ENCODE measurements at regions not wholly inside any gene's neighbourhood (a gene's known extent, or its start where the extent isn't known, plus 50 kb on each side); places are given as distances from the start of the nearest gene placed in this dataset.

DNA sequence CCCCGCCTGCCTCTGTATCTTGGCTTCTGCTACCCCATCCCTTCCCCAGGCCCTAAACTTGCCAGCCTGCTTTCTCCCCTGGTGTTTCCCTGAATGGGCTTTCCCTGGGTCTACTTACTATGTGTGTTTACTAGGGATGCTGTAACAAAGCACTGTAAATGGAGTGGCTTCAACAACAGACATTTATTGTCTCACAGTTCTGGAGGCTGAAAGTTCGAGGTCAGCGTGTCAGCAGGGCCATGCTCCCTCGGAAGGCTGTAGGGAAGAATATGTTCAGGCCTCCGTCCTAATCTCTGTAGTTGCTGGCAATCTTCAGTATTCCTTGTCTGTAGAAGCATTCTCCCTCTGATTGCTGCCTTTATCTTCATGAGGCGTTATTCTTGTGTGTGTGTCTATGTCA, 113.6 kb downstream of the DDX1 start:
- H3K36me3 ChIP-seq, result no peaks in the 10 kb centered on the region
- no peak for DNase-seq
- TF ChIP-seq, protein P1, sequence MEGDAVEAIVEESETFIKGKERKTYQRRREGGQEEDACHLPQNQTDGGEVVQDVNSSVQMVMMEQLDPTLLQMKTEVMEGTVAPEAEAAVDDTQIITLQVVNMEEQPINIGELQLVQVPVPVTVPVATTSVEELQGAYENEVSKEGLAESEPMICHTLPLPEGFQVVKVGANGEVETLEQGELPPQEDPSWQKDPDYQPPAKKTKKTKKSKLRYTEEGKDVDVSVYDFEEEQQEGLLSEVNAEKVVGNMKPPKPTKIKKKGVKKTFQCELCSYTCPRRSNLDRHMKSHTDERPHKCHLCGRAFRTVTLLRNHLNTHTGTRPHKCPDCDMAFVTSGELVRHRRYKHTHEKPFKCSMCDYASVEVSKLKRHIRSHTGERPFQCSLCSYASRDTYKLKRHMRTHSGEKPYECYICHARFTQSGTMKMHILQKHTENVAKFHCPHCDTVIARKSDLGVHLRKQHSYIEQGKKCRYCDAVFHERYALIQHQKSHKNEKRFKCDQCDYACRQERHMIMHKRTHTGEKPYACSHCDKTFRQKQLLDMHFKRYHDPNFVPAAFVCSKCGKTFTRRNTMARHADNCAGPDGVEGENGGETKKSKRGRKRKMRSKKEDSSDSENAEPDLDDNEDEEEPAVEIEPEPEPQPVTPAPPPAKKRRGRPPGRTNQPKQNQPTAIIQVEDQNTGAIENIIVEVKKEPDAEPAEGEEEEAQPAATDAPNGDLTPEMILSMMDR (IDR thresholded peaks at IDR 0.05), result no peak
- no peak for TF ChIP-seq POLR2A (IDR thresholded peaks at IDR 0.05)
- no peaks in the 10 kb centered on the region for H3K4me1 ChIP-seq
- no peak overlapping the region for H3K4me3 ChIP-seq
- H3K27me3 ChIP-seq, result no peaks in the 10 kb centered on the region
- intact Hi-C loops (cut with DNase I; ENCODE audit: low total_unique reads), result no loop called here
- no peak overlapping the region for H3K27ac ChIP-seq
- H3K9me3 ChIP-seq, result no peaks in the 10 kb centered on the region

DNA sequence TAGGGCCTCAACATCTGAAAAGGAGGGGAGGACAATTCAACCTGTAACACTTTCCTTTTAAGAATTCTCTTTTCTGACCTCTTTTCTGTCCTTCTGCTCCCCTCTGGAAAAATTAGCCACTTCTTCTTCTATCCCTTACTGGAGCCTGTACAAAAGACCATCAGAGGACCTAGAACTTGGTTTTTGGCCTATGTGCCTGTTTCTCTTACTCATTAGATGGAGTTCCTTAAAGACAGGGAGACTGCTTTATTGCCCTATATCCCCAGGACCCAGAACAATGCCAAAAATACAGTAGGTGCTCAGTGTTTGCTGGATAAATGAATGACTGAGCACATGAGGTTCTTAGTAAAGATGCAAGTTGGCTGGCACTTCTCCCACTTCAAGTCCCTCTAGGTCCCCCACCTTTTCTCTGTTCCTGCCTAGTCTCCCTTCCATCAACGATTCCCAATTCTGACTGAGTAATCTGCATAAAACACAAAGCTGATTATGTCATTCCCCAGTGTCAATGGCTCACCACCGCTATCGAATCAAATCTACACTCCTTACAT, 114.2 kb downstream of the DDX1 start:
- TF ChIP-seq POLR2A (IDR thresholded peaks at IDR 0.05), result no peak
- TF ChIP-seq, protein P1 (IDR thresholded peaks at IDR 0.05), result no peak
- no peak overlapping the region for H3K27ac ChIP-seq
- no peak overlapping the region for H3K4me3 ChIP-seq
- no peak for DNase-seq
- intact Hi-C loops (cut with DNase I; ENCODE audit: low total_unique reads), result no loop called here
- no peaks in the 10 kb centered on the region for H3K27me3 ChIP-seq
- no peaks in the 10 kb centered on the region for H3K9me3 ChIP-seq
- H3K4me1 ChIP-seq, result no peaks in the 10 kb centered on the region
- H3K36me3 ChIP-seq, result no peaks in the 10 kb centered on the region

DNA sequence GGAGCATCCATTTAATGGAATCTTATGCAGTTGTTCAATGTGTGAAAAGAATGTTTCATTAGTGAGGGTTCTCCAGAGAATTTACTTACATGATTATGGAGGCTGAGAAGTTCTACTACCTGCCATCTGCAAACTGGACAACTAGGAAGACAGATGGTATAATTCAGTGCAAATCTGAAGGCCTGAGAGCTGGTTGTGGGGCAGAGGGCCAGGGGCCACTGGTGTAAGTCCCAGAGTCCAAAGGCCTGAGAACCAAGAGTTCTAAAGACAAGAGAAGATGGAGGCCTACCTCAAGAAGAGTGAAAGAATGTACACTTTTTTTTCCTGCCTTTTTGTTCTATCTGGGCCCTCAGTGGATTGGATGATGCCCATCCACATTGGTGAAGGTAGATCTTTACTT, 114.8 kb downstream of the DDX1 start:
- DNase-seq, result no peak
- no peaks in the 10 kb centered on the region for H3K27me3 ChIP-seq
- intact Hi-C loops (cut with DNase I; ENCODE audit: low total_unique reads), result no loop called here
- no peak overlapping the region for H3K27ac ChIP-seq
- no peaks in the 10 kb centered on the region for H3K4me1 ChIP-seq
- TF ChIP-seq, protein P1 (IDR thresholded peaks at IDR 0.05), result no peak
- TF ChIP-seq POLR2A (IDR thresholded peaks at IDR 0.05), result no peak
- no peaks in the 10 kb centered on the region for H3K9me3 ChIP-seq
- H3K4me3 ChIP-seq, result no peak overlapping the region
- H3K36me3 ChIP-seq, result no peaks in the 10 kb centered on the region

DNA sequence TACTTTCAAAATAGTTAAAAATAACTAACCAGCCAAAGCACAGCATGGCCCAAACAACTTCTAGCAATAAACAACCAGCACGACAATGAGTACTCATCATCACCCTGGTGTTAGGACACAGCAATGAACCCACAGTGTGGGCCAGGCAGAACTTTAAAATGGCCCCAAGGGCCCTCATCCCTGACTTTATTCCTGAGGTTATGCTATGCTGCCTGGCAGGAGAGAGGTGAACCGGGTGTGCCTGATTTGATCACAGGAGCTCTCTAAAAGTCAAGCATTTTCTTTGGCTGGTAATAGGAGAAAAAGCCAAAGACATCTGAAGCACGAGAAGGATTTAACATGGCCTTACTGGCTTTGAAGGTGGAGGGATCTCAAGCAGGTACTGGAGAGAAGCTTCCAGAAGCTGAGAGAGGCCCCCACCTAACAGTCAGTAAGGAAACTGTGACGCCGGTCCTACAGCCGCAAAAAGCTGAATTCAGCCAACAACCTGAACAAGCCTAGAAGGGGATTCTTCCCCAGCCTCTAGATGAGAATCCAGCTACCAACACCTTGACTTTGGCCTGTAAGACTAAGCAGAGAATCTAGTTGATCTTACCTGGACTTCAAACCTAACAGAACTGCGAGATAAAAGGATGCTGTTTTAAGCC, 115.4 kb downstream of the DDX1 start:
- TF ChIP-seq, protein P1 (IDR thresholded peaks at IDR 0.05), result no peak
- no peak for TF ChIP-seq POLR2A (IDR thresholded peaks at IDR 0.05)
- Histone ChIP-seq H3K27ac (no peak overlapping the region), H3K27me3 (no peaks in the 10 kb centered on the region), H3K4me1 (no peaks in the 10 kb centered on the region), H3K36me3 (no peaks in the 10 kb centered on the region), H3K4me3 (no peak overlapping the region), H3K9me3 (no peaks in the 10 kb centered on the region)
- DNase-seq, result no peak
- intact Hi-C loops (cut with DNase I; ENCODE audit: low total_unique reads), result no loop called here

DNA sequence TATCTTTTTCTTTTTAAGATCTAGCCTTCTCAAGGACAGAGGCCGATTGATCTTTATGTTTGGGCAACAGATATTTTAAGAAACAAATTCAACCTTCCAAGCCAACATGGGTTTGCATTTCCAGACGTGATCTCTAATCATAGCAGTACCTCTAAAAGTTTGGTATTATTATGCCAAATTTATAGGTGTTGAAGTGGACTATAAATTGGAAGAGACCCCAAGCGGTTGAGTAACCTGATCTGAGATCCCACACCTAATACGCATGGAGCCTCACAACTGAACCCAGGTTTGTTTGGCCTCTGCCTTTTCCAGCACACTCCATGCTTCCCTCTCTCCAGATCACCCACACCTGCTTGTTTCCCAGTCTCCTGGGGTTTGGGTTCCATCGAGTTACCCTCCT, 116.5 kb downstream of the DDX1 start:
- Histone ChIP-seq H3K9me3 (no peaks in the 10 kb centered on the region), H3K27me3 (no peaks in the 10 kb centered on the region), H3K4me1 (no peaks in the 10 kb centered on the region), H3K4me3 (no peak overlapping the region), H3K27ac (no peak overlapping the region), H3K36me3 (no peaks in the 10 kb centered on the region)
- DNase-seq, result no peak
- intact Hi-C loops (cut with DNase I; ENCODE audit: low total_unique reads), result no loop called here
- TF ChIP-seq POLR2A (IDR thresholded peaks at IDR 0.05), result no peak
- TF ChIP-seq, protein P1 (IDR thresholded peaks at IDR 0.05), result no peak

Measured in uterus (tissue), 3 donors.